ENCODE measurements at regions not wholly inside any gene's neighbourhood (a gene's known extent, or its start where the extent isn't known, plus 50 kb on each side); places are given as distances from the start of the nearest gene placed in this dataset.

GRCh38 chr10:130993612-130994011 lies 317.9 kb downstream of the TCERG1L start:
- intact Hi-C loops (cut with micrococcal nuclease) = no loop called here
- no TSS peak for BruUV-seq (replicated peaks)

More at GRCh38 chr10:130993612-130994011, 317.9 kb downstream of the TCERG1L start:
- Histone ChIP-seq H3K27ac (ENCODE audit: insufficient read depth, low read length) (no peak overlapping the region), H3K23ac (ENCODE audit: low read depth, low read length) (no peak overlapping the region), H3K4me2 (ENCODE audit: low read depth, low read length) (no peak overlapping the region), H2AK5ac (ENCODE audit: low read depth, low read length) (no peak overlapping the region), H4K8ac (ENCODE audit: low read depth in 2 of 2, low read length in 2 of 2) (no peak overlapping the region), H3K4me1 (ENCODE audit: control insufficient read depth, insufficient read depth, low read length) (no peaks in the 10 kb centered on the region), H3K14ac (replicated peaks; ENCODE audit: low read depth, low read length) (no peak overlapping the region), H3K9ac (ENCODE audit: low read depth, low read length) (no peak overlapping the region), H3K9me3 (ENCODE audit: control insufficient read depth, insufficient read depth, low read length) (peaks cover 45% of the 10 kb centered on the region), H3K56ac (ENCODE audit: extremely low read depth, insufficient read depth, low read length) (no peak overlapping the region), H3K18ac (ENCODE audit: low read depth, low read length) (no peak overlapping the region), H2BK15ac (ENCODE audit: low read depth, low read length) (no peak overlapping the region), H3K27me3 (ENCODE audit: control insufficient read depth, insufficient read depth, low read length) (no peaks in the 10 kb centered on the region), H2BK20ac (ENCODE audit: low read depth, low read length) (no peak overlapping the region), H2BK120ac (ENCODE audit: low read depth, low read length) (no peak overlapping the region), H2AK9ac (replicated peaks; ENCODE audit: low read depth, low read length, poor library complexity) (no peak overlapping the region), H4K5ac (ENCODE audit: low read depth, low read length) (no peak overlapping the region), H4K91ac (ENCODE audit: insufficient read depth, low read depth, low read length) (no peak overlapping the region), H3K9me1 (ENCODE audit: insufficient read depth, low read length) (no peaks in the 10 kb centered on the region), H2AFZ (replicated peaks; ENCODE audit: low read length, poor library complexity) (no peak overlapping the region), H2BK5ac (ENCODE audit: low read depth, low read length, poor library complexity, severe bottlenecking) (no peak overlapping the region), H3K4me3 (ENCODE audit: insufficient read depth, low read depth, low read length) (no peak overlapping the region), H3K36me3 (ENCODE audit: control insufficient read depth, insufficient read depth, low read length) (no peaks in the 10 kb centered on the region), H3K79me1 (ENCODE audit: low read depth in 1 of 2, low read length in 2 of 2) (no peaks in the 10 kb centered on the region), H4K20me1 (ENCODE audit: insufficient read depth, low read length) (no peaks in the 10 kb centered on the region), H3K4ac (ENCODE audit: low read depth, low read length) (no peak overlapping the region)
- in situ Hi-C loops (cut with MboI; ENCODE audit: low sequenced_read_pairs) = no loop called here
- no peak for ATAC-seq (ENCODE audit: low read depth)
- no peak for DNase-seq
- TF ChIP-seq MAFK (IDR thresholded peaks at IDR 0.05; ENCODE audit: low read depth, low read length) (no peak), ELK1 (IDR thresholded peaks at IDR 0.05; ENCODE audit: borderline replicate concordance, low read depth, low read length) (no peak), CTCF (conservative IDR thresholded peaks at IDR 0.05; ENCODE audit: low read depth, low read length) (no peak), NFE2L2 (IDR thresholded peaks at IDR 0.05; ENCODE audit: low read depth, low read length) (no peak)
- ChIA-PET POLR2A (ENCODE audit: unreplicated experiment) (no interaction called here), CTCF (no interaction called here)
- 50% methylated on average over 3 of the region's 6 CpGs; no CpG with 5 or more reads in 1 of the 2 experiments for WGBS, 2 experiments (ENCODE audit: extremely low coverage in 2 of 2, insufficient read length in 1 of 2)
- dilution Hi-C loops (cut with HindIII; ENCODE audit: low sequenced_read_pairs, unreplicated experiment) = no loop called here
